ENCODE measurements at regions not wholly inside any gene's neighbourhood (a gene's known extent, or its start where the extent isn't known, plus 50 kb on each side); places are given as distances from the start of the nearest gene placed in this dataset.

GRCh38 chr18:24791751-24792545 is 331.5 kb downstream of the HRH4 start:
- Histone ChIP-seq H3K9me3 (ENCODE audit: control insufficient read depth in 2 of 2, low read length in 2 of 2) (no peaks in the 10 kb centered on the region), H3K9ac (ENCODE audit: low read depth in 1 of 2, low read length in 2 of 2) (no peak overlapping the region), H3K27me3 (ENCODE audit: control insufficient read depth in 2 of 2, insufficient read depth in 2 of 2, low read length in 2 of 2) (no peaks in the 10 kb centered on the region), H3K36me3 (ENCODE audit: control insufficient read depth in 2 of 2, insufficient read depth in 2 of 2, low read length in 2 of 2) (no peaks in the 10 kb centered on the region), H3K27ac (ENCODE audit: low read depth in 2 of 2, low read length in 2 of 2) (no peak overlapping the region), H3K4me1 (ENCODE audit: control insufficient read depth in 2 of 2, insufficient read depth in 2 of 2, low read length in 2 of 2) (peaks cover 0 to 5% of the 10 kb centered on the region in 2 donors), H3K4me3 (ENCODE audit: low read length in 2 of 2) (no peak overlapping the region)

- peaks cover 0 to 5% of the 10 kb centered on the region in 2 donors for H3K4me1 ChIP-seq (ENCODE audit: control insufficient read depth in 2 of 2, insufficient read depth in 2 of 2, low read length in 2 of 2)
- H3K27ac ChIP-seq (ENCODE audit: low read depth in 2 of 2, low read length in 2 of 2): no peak overlapping the region
- no peaks in the 10 kb centered on the region for H3K9me3 ChIP-seq (ENCODE audit: control insufficient read depth in 2 of 2, low read length in 2 of 2)
- no peaks in the 10 kb centered on the region for H3K36me3 ChIP-seq (ENCODE audit: control insufficient read depth in 2 of 2, insufficient read depth in 2 of 2, low read length in 2 of 2)
- H3K27me3 ChIP-seq (ENCODE audit: control insufficient read depth in 2 of 2, insufficient read depth in 2 of 2, low read length in 2 of 2): no peaks in the 10 kb centered on the region
- H3K4me3 ChIP-seq (ENCODE audit: low read length in 2 of 2): no peak overlapping the region
- no peak overlapping the region for H3K9ac ChIP-seq (ENCODE audit: low read depth in 1 of 2, low read length in 2 of 2)
Measured at GRCh38 chr18:24793742-24794141, 333.3 kb downstream of the HRH4 start.

GRCh38 chr18:24795129-24795528 is 334.7 kb downstream of the HRH4 start:
- Histone ChIP-seq H3K27ac (ENCODE audit: low read depth in 2 of 2, low read length in 2 of 2) (no peak overlapping the region), H3K9ac (ENCODE audit: low read depth in 1 of 2, low read length in 2 of 2) (no peak overlapping the region), H3K36me3 (ENCODE audit: control insufficient read depth in 2 of 2, insufficient read depth in 2 of 2, low read length in 2 of 2) (no peaks in the 10 kb centered on the region), H3K4me1 (ENCODE audit: control insufficient read depth in 2 of 2, insufficient read depth in 2 of 2, low read length in 2 of 2) (peaks cover 5 to 14% of the 10 kb centered on the region in 2 donors), H3K9me3 (ENCODE audit: control insufficient read depth in 2 of 2, low read length in 2 of 2) (no peaks in the 10 kb centered on the region), H3K27me3 (ENCODE audit: control insufficient read depth in 2 of 2, insufficient read depth in 2 of 2, low read length in 2 of 2) (no peaks in the 10 kb centered on the region), H3K4me3 (ENCODE audit: low read length in 2 of 2) (no peak overlapping the region)

- peaks cover 12 to 20% of the 10 kb centered on the region in 2 donors for H3K4me1 ChIP-seq (ENCODE audit: control insufficient read depth in 2 of 2, insufficient read depth in 2 of 2, low read length in 2 of 2)
- no peaks in the 10 kb centered on the region for H3K27me3 ChIP-seq (ENCODE audit: control insufficient read depth in 2 of 2, insufficient read depth in 2 of 2, low read length in 2 of 2)
- no peak overlapping the region for H3K27ac ChIP-seq (ENCODE audit: low read depth in 2 of 2, low read length in 2 of 2)
- H3K9ac ChIP-seq (ENCODE audit: low read depth in 1 of 2, low read length in 2 of 2): no peak overlapping the region
- H3K36me3 ChIP-seq (ENCODE audit: control insufficient read depth in 2 of 2, insufficient read depth in 2 of 2, low read length in 2 of 2): no peaks in the 10 kb centered on the region
- no peaks in the 10 kb centered on the region for H3K9me3 ChIP-seq (ENCODE audit: control insufficient read depth in 2 of 2, low read length in 2 of 2)
- H3K4me3 ChIP-seq (ENCODE audit: low read length in 2 of 2): no peak overlapping the region
Measured at GRCh38 chr18:24797981-24798380, 337.5 kb downstream of the HRH4 start.

GRCh38 chr18:24799176-24799575 is 338.7 kb downstream of the HRH4 start:
- Histone ChIP-seq H3K27ac (ENCODE audit: low read depth in 2 of 2, low read length in 2 of 2) (no peak overlapping the region), H3K9me3 (ENCODE audit: control insufficient read depth in 2 of 2, low read length in 2 of 2) (no peaks in the 10 kb centered on the region), H3K4me1 (ENCODE audit: control insufficient read depth in 2 of 2, insufficient read depth in 2 of 2, low read length in 2 of 2) (peaks cover 12 to 27% of the 10 kb centered on the region in 2 donors), H3K27me3 (ENCODE audit: control insufficient read depth in 2 of 2, insufficient read depth in 2 of 2, low read length in 2 of 2) (no peaks in the 10 kb centered on the region), H3K4me3 (ENCODE audit: low read length in 2 of 2) (no peak overlapping the region), H3K36me3 (ENCODE audit: control insufficient read depth in 2 of 2, insufficient read depth in 2 of 2, low read length in 2 of 2) (no peaks in the 10 kb centered on the region), H3K9ac (ENCODE audit: low read depth in 1 of 2, low read length in 2 of 2) (no peak overlapping the region)

- Histone ChIP-seq H3K27me3 (ENCODE audit: control insufficient read depth in 2 of 2, insufficient read depth in 2 of 2, low read length in 2 of 2) (no peaks in the 10 kb centered on the region), H3K4me3 (ENCODE audit: low read length in 2 of 2) (no peak overlapping the region), H3K9ac (ENCODE audit: low read depth in 1 of 2, low read length in 2 of 2) (no peak overlapping the region), H3K4me1 (ENCODE audit: control insufficient read depth in 2 of 2, insufficient read depth in 2 of 2, low read length in 2 of 2) (peaks cover 12 to 27% of the 10 kb centered on the region in 2 donors), H3K9me3 (ENCODE audit: control insufficient read depth in 2 of 2, low read length in 2 of 2) (no peaks in the 10 kb centered on the region), H3K36me3 (ENCODE audit: control insufficient read depth in 2 of 2, insufficient read depth in 2 of 2, low read length in 2 of 2) (no peaks in the 10 kb centered on the region), H3K27ac (ENCODE audit: low read depth in 2 of 2, low read length in 2 of 2) (no peak overlapping the region)
Measured at GRCh38 chr18:24799720-24800119, 339.3 kb downstream of the HRH4 start.

GRCh38 chr18:24801001-24801400 is 340.6 kb downstream of the HRH4 start:
- no peak overlapping the region for H3K9ac ChIP-seq (ENCODE audit: low read depth in 1 of 2, low read length in 2 of 2)
- no peaks in the 10 kb centered on the region for H3K9me3 ChIP-seq (ENCODE audit: control insufficient read depth in 2 of 2, low read length in 2 of 2)
- H3K36me3 ChIP-seq (ENCODE audit: control insufficient read depth in 2 of 2, insufficient read depth in 2 of 2, low read length in 2 of 2): no peaks in the 10 kb centered on the region
- H3K4me3 ChIP-seq (ENCODE audit: low read length in 2 of 2): no peak overlapping the region
- H3K27me3 ChIP-seq (ENCODE audit: control insufficient read depth in 2 of 2, insufficient read depth in 2 of 2, low read length in 2 of 2): no peaks in the 10 kb centered on the region
- peaks cover 12 to 36% of the 10 kb centered on the region in 2 donors for H3K4me1 ChIP-seq (ENCODE audit: control insufficient read depth in 2 of 2, insufficient read depth in 2 of 2, low read length in 2 of 2)
- H3K27ac ChIP-seq (ENCODE audit: low read depth in 2 of 2, low read length in 2 of 2): no peak overlapping the region

GRCh38 chr18:24802456-24802855 is 342.0 kb downstream of the HRH4 start:
- H3K9ac ChIP-seq (ENCODE audit: low read depth in 1 of 2, low read length in 2 of 2): no peak overlapping the region
- peaks cover 12 to 36% of the 10 kb centered on the region in 2 donors for H3K4me1 ChIP-seq (ENCODE audit: control insufficient read depth in 2 of 2, insufficient read depth in 2 of 2, low read length in 2 of 2)
- H3K27ac ChIP-seq (ENCODE audit: low read depth in 2 of 2, low read length in 2 of 2): peak overlapping the region; percentile 15 to 35
- no peak overlapping the region for H3K4me3 ChIP-seq (ENCODE audit: low read length in 2 of 2)
- no peaks in the 10 kb centered on the region for H3K27me3 ChIP-seq (ENCODE audit: control insufficient read depth in 2 of 2, insufficient read depth in 2 of 2, low read length in 2 of 2)
- no peaks in the 10 kb centered on the region for H3K9me3 ChIP-seq (ENCODE audit: control insufficient read depth in 2 of 2, low read length in 2 of 2)
- H3K36me3 ChIP-seq (ENCODE audit: control insufficient read depth in 2 of 2, insufficient read depth in 2 of 2, low read length in 2 of 2): no peaks in the 10 kb centered on the region

- H3K9ac ChIP-seq (ENCODE audit: low read depth in 1 of 2, low read length in 2 of 2): no peak overlapping the region
Measured at GRCh38 chr18:24805156-24805555, 344.7 kb downstream of the HRH4 start.

GRCh38 chr18:24809173-24809950 is 348.9 kb downstream of the HRH4 start:
- Histone ChIP-seq H3K36me3 (ENCODE audit: control insufficient read depth in 2 of 2, insufficient read depth in 2 of 2, low read length in 2 of 2) (no peaks in the 10 kb centered on the region), H3K4me1 (ENCODE audit: control insufficient read depth in 2 of 2, insufficient read depth in 2 of 2, low read length in 2 of 2) (peaks cover 9 to 30% of the 10 kb centered on the region in 2 donors), H3K4me3 (ENCODE audit: low read length in 2 of 2) (no peak overlapping the region), H3K27me3 (ENCODE audit: control insufficient read depth in 2 of 2, insufficient read depth in 2 of 2, low read length in 2 of 2) (no peaks in the 10 kb centered on the region), H3K9me3 (ENCODE audit: control insufficient read depth in 2 of 2, low read length in 2 of 2) (no peaks in the 10 kb centered on the region), H3K27ac (ENCODE audit: low read depth in 2 of 2, low read length in 2 of 2) (peak overlapping the region; percentile 57 to 59), H3K9ac (ENCODE audit: low read depth in 1 of 2, low read length in 2 of 2) (no peak overlapping the region)

More at GRCh38 chr18:24805156-24805555, 344.7 kb downstream of the HRH4 start:
- Histone ChIP-seq H3K36me3 (ENCODE audit: control insufficient read depth in 2 of 2, insufficient read depth in 2 of 2, low read length in 2 of 2) (no peaks in the 10 kb centered on the region), H3K4me1 (ENCODE audit: control insufficient read depth in 2 of 2, insufficient read depth in 2 of 2, low read length in 2 of 2) (peaks cover 7 to 37% of the 10 kb centered on the region in 2 donors), H3K9me3 (ENCODE audit: control insufficient read depth in 2 of 2, low read length in 2 of 2) (no peaks in the 10 kb centered on the region), H3K4me3 (ENCODE audit: low read length in 2 of 2) (no peak overlapping the region), H3K27ac (ENCODE audit: low read depth in 2 of 2, low read length in 2 of 2) (peak overlapping the region in 1 of 2 donors; percentile 39), H3K27me3 (ENCODE audit: control insufficient read depth in 2 of 2, insufficient read depth in 2 of 2, low read length in 2 of 2) (no peaks in the 10 kb centered on the region)
